Retinal pigment epithelial cell (primary cell): ENCODE measurements at regions not wholly inside any gene's neighbourhood (a gene's known extent, or its start where the extent isn't known, plus 50 kb on each side); places are given as distances from the start of the nearest gene placed in this dataset.

Source experiments
- DNase-seq: peaks from one replicate; pipeline ENCODE4 v3.0.0-alpha.2; 2010; ENCODE audit warnings: low read depth
- H3K4me3 ChIP-seq: 2 replicates; pipeline ENCODE4 v1.5.1; 2011; ENCODE audit warnings: mild to moderate bottlenecking, low read length, control low read depth, moderate library complexity
- TF ChIP-seq, protein P1 (sequence below): conservative IDR thresholded peaks from 2 replicates; pipeline ENCODE4 v1.5.1; 2011; ENCODE audit warnings: low read depth, low read length, control low read depth, inconsistent platforms

DNA sequence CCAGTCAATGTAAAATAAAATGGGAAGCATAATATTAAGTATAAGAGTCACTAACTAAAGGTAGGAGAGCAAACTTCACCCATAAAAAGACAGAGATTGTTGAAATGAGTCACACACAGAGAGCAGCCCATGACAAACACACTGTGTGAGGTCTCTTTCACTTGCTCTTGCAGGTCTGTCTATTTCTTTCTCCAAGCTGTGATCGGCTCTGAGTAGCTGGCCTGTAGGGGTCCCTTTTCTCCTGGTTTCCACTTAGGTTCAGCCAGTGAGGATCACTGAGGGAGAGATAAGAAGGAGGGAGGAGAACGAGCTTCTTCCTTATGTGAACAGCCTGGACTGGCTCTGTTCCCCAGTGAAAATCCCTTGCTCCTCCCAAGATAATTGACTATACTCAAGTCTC lies 133.7 kb upstream of the HS3ST3A1 start:
- H3K4me3 ChIP-seq, result no peak overlapping the region
- TF ChIP-seq, protein P1, sequence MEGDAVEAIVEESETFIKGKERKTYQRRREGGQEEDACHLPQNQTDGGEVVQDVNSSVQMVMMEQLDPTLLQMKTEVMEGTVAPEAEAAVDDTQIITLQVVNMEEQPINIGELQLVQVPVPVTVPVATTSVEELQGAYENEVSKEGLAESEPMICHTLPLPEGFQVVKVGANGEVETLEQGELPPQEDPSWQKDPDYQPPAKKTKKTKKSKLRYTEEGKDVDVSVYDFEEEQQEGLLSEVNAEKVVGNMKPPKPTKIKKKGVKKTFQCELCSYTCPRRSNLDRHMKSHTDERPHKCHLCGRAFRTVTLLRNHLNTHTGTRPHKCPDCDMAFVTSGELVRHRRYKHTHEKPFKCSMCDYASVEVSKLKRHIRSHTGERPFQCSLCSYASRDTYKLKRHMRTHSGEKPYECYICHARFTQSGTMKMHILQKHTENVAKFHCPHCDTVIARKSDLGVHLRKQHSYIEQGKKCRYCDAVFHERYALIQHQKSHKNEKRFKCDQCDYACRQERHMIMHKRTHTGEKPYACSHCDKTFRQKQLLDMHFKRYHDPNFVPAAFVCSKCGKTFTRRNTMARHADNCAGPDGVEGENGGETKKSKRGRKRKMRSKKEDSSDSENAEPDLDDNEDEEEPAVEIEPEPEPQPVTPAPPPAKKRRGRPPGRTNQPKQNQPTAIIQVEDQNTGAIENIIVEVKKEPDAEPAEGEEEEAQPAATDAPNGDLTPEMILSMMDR, result no peak
- no peak for DNase-seq

DNA sequence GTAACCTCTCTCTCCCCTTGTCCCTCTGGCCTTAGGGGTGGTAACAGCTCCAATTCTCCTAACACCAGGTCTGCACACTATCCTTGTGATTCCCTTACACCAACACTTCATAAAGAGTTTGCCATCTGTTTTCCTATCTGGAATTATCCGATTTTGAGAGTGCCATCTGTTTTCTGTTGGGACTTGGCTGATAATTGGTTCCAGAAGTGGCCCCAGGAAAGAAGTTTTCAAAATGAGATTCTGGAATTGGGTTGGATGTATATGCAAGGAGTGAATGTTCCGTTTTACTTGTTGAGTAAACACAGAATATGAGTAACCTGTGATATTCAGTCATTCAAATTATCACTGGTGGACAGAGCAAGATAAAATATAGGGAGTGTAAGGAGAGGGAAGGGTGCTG lies 134.1 kb upstream of the HS3ST3A1 start:
- DNase-seq, result no peak
- no peak overlapping the region for H3K4me3 ChIP-seq
- TF ChIP-seq, protein P1, result no peak

DNA sequence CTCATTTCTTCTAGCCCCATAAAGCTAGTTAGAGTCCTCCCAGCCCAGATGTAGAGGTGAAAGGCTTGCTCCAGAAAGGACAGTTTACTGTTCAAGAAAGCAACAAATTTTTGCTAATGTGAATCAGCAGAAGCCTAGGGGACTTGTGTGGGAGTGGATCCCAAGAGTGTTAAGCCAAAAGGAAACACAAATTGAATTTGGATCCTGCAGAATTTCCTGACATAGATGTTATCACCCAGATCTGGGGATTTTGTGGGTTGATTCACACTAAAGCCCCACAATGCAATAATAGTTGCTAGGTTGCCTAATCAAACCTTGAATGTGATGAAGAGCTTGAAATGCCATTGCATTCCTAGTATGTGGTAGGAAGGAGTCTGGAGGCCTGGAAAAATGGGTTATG lies 135.2 kb upstream of the HS3ST3A1 start:
- H3K4me3 ChIP-seq, result no peak overlapping the region
- no peak for DNase-seq
- TF ChIP-seq, protein P1, result no peak

DNA sequence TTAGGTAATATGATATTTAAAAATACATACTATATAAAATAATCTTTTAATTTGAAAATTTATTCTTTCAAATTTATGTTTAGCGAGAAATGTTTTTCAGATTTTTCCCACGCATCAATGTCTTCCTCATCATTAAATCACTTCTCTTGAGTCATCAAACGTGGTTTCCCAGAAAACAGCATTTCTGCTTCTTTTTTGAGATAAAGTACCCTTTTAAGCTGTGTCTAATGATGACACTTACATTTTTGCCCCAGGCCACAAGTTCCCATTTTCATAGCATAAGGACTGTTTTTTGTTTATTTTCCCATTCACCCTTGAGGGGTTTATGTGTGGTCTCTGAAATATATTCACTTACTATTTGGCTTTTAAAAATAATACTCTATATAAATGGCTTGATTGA lies 139.0 kb upstream of the HS3ST3A1 start:
- TF ChIP-seq, protein P1, result no peak
- H3K4me3 ChIP-seq, result no peak overlapping the region
- no peak for DNase-seq

DNA sequence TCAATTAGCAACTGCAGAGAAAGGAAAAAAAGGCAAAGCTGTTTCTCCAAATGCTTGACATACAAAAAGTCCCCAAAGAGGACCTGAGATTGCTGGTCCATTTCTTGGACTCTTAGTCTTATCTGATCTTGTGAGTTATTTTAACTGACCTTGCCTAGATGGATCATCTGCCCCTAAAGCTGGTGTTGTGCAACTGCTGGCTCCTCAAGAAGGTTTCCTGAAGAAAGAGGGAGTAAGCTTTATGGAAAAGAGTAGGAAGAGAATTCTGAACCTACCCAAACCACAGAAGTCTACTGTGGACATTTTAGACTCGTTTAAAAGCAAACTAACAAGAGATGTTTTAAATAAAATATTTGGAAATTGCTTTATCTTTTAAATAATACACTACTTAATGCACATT lies 140.0 kb upstream of the HS3ST3A1 start:
- TF ChIP-seq, protein P1, result no peak
- DNase-seq, result no peak
- no peak overlapping the region for H3K4me3 ChIP-seq

DNA sequence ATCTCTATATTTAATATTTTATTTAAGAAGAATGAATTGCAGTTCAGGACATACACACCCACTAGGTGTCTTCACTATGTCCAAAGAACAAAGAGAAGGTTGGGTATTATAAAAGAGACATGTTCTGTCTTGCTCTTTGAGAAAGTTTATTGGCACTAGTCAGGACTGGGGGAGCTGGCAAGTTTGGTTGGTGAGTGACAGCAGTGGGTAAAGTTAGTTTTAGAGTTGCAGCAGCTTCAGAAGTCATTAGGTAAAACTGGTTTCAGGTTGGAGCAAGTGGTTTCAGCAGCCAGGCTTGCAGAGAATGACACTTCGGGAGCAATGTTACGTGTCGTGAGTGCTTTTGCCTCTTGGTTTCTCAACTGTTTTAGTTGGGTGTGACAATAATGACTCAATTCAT lies 142.2 kb upstream of the HS3ST3A1 start:
- no peak overlapping the region for H3K4me3 ChIP-seq
- DNase-seq, result no peak
- TF ChIP-seq, protein P1, result no peak

DNA sequence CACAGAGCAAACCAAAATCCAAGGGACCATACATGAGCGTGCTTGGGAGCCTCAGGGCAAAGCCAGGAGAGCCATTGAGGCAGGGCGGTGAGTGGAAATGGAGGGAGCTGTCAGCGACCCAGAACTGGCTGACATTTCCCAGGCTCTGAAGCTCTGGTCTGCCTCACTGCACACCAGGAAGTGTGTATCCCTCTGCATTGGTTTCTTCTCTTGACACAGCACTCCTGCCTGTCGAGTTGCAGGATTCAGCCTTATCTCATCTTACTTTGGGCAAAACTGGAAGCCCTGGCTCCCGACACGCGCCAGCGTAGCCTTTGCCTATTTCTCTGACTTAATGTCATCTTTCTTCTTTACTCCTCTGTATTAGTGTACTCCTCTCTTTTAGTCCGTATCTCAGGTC lies 144.7 kb upstream of the HS3ST3A1 start:
- TF ChIP-seq, protein P1, result no peak
- H3K4me3 ChIP-seq, result no peak overlapping the region
- no peak for DNase-seq
